OCI-M1 (cell line): ENCODE measurements at regions not wholly inside any gene's neighbourhood (a gene's known extent, or its start where the extent isn't known, plus 50 kb on each side); places are given as distances from the start of the nearest gene placed in this dataset.
"Not testable (repeated sequence)": the region's sequence is repeated elsewhere in the genome, so short reads cannot be mapped to it uniquely, and the experiment has no call there.

ENCODE experiments used
- DNase-seq: peaks from one replicate; lab custom pipeline; 2025; lab: John Stamatoyannopoulos, UW

GRCh38 chr14:25551674-25552073 is 501.7 kb upstream of the STXBP6 start:
- DNase-seq, result no peak

GRCh38 chr14:25546826-25547225 is 496.9 kb upstream of the STXBP6 start:
- DNase-seq, result no peak

GRCh38 chr14:25537846-25538455 is 488.0 kb upstream of the STXBP6 start:
- peak; percentile 67 for DNase-seq

- DNase-seq, result no peak
Measured at GRCh38 chr14:25526290-25526689, 476.3 kb upstream of the STXBP6 start.

GRCh38 chr14:25522926-25523325 is 473.0 kb upstream of the STXBP6 start:
- no peak for DNase-seq

GRCh38 chr14:25522116-25522515 is 472.2 kb upstream of the STXBP6 start:
- DNase-seq, result no peak

GRCh38 chr14:25521616-25522015 is 471.7 kb upstream of the STXBP6 start:
- no peak for DNase-seq

- DNase-seq, result no peak
Measured at GRCh38 chr14:25520821-25521220, 470.9 kb upstream of the STXBP6 start.

GRCh38 chr14:25518364-25518763 is 468.4 kb upstream of the STXBP6 start:
- DNase-seq, result no peak

- DNase-seq, result no peak
Measured at GRCh38 chr14:25516838-25517237, 466.9 kb upstream of the STXBP6 start.

- DNase-seq, result no peak
Measured at GRCh38 chr14:25508845-25509244, 458.9 kb upstream of the STXBP6 start.

- DNase-seq, result no peak
Measured at GRCh38 chr14:25501749-25502148, 451.8 kb upstream of the STXBP6 start.

- no peak for DNase-seq
Measured at GRCh38 chr14:25488961-25489360, 439.0 kb upstream of the STXBP6 start.

- no peak for DNase-seq
Measured at GRCh38 chr14:25485381-25485780, 435.4 kb upstream of the STXBP6 start.

GRCh38 chr14:25484906-25485305 is 435.0 kb upstream of the STXBP6 start:
- DNase-seq, result no peak

GRCh38 chr14:25484235-25484634 is 434.3 kb upstream of the STXBP6 start:
- DNase-seq, result no peak

- DNase-seq, result peak; percentile 32
Measured at GRCh38 chr14:25477316-25478098, 427.6 kb upstream of the STXBP6 start.

- no peak for DNase-seq
Measured at GRCh38 chr14:25472700-25473099, 422.8 kb upstream of the STXBP6 start.

GRCh38 chr14:25464772-25465171 is 414.8 kb upstream of the STXBP6 start:
- DNase-seq, result no peak

- DNase-seq, result no peak
Measured at GRCh38 chr14:25464078-25464477, 414.1 kb upstream of the STXBP6 start.

- DNase-seq, result no peak
Measured at GRCh38 chr14:25463480-25463879, 413.5 kb upstream of the STXBP6 start.

GRCh38 chr14:25461780-25462179 is 411.8 kb upstream of the STXBP6 start:
- no peak for DNase-seq

- DNase-seq, result no peak
Measured at GRCh38 chr14:25444381-25444780, 394.4 kb upstream of the STXBP6 start.

- DNase-seq, result not testable (repeated sequence)
Measured at GRCh38 chr14:25440382-25440781, 390.4 kb upstream of the STXBP6 start.
